ENCODE measurements at regions not wholly inside any gene's neighbourhood (a gene's known extent, or its start where the extent isn't known, plus 50 kb on each side); places are given as distances from the start of the nearest gene placed in this dataset.

DNA sequence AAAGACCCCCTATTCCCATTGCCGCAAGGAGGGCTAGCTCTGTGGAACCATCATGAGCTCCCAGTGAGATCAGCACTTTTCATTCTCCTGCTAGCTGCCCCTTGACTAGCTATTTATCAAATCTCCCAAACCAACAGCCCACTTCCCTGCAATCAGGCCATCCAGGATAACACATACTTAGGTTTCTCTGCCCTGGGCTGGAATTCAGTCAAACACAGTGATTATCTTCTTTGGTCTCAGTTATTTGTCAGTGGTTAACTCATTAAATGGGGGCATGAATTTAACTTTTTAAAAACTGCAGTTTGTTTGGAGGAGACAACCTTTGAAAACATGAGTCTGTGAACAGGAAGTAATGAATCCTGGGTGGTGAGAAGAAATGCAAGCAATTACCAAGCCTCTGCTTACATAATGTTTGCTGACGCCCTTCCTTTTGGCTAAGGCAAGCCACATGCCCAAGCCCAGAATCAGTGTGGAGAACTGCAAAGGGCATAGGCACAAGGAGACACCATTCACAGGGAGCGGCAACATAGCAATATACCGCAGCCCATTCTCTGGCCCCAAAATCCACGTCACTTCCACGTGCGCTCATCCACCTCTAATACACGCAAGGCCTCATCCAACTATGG is 275.0 kb downstream of the DRD1 start:
- TF ChIP-seq, protein P1, sequence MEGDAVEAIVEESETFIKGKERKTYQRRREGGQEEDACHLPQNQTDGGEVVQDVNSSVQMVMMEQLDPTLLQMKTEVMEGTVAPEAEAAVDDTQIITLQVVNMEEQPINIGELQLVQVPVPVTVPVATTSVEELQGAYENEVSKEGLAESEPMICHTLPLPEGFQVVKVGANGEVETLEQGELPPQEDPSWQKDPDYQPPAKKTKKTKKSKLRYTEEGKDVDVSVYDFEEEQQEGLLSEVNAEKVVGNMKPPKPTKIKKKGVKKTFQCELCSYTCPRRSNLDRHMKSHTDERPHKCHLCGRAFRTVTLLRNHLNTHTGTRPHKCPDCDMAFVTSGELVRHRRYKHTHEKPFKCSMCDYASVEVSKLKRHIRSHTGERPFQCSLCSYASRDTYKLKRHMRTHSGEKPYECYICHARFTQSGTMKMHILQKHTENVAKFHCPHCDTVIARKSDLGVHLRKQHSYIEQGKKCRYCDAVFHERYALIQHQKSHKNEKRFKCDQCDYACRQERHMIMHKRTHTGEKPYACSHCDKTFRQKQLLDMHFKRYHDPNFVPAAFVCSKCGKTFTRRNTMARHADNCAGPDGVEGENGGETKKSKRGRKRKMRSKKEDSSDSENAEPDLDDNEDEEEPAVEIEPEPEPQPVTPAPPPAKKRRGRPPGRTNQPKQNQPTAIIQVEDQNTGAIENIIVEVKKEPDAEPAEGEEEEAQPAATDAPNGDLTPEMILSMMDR (conservative IDR thresholded peaks at IDR 0.05; ENCODE audit: low read depth, low read length) = no peak
- no peak for DNase-seq (ENCODE audit: low read depth)
- H3K4me3 ChIP-seq (ENCODE audit: low read depth, low read length) = no peak overlapping the region

DNA sequence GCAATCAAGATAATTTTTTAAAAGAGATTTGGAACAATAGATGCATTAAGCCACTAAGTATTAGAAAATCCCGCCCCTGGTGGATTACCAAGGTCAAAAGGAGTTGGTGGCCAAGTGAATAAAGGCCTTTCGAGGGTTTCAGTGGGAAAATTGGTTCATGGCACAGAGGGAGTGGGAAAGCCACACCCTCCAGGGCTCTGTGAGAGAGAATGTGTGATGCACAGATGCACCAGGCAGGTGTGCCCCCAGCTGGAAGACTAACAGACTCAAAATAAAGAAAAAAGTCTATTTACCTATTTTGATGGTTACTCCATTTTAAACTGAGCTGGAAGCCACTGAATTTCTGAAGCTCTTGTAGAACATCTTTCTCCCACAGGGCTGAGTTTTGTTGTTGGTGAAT is 278.0 kb downstream of the DRD1 start:
- TF ChIP-seq, protein P1 (conservative IDR thresholded peaks at IDR 0.05; ENCODE audit: low read depth, low read length) = no peak
- H3K4me3 ChIP-seq (ENCODE audit: low read depth, low read length) = no peak overlapping the region
- no peak for DNase-seq (ENCODE audit: low read depth)

DNA sequence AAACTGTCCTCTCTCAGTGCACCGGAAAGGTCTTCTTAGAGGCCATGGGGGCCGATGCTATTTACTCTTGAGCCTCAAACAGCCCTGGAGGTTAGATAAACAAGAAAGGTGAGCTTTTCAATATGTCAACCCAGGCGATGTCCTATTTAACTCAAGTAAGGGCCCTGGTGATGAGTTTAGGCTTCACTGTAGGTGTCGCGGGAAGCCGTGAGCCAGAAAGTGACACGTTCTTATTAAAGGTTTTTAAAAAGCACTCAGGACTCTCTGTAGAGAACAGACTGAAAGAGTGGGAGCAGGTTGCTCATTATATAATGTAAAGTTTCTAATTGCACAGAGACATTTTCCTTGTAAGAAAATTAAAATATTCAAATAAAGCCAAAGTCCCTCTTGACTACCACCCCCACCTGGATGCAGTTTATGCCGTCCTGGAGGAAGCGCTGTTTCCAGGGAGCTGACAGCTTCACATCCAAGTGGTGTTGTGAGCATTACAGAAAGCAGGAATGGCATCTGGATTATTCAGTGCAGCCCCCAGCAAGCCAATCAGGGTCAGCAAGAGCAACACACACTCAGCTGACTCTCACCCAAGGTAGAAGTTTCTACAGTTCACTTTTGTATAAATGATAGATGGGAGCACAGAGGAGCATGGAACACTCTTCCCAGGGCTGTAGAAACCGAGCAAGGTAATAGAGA is 280.3 kb downstream of the DRD1 start:
- no peak for DNase-seq (ENCODE audit: low read depth)
- no peak overlapping the region for H3K4me3 ChIP-seq (ENCODE audit: low read depth, low read length)
- TF ChIP-seq, protein P1 (conservative IDR thresholded peaks at IDR 0.05; ENCODE audit: low read depth, low read length) = no peak

DNA sequence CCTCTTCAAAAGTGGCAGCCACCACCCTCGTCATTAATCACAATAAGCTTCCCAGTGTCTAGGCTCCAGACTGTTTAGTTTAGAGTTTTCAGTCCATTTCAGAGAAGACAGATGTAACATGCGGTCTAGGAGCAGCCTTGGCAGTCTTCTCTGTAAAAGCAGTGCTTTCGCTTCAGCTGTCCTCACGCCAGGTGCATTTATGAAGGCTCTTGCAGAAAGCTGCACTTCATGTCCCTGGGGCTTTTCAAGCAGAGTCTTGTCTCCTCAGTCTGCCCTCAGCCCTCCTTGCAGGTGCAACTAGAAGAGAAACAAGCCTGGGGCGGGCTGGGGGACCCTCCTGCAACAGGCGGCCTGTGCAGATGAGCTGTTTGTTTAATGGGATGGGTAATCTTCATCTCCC is 281.9 kb downstream of the DRD1 start:
- TF ChIP-seq, protein P1 (conservative IDR thresholded peaks at IDR 0.05; ENCODE audit: low read depth, low read length) = no peak
- DNase-seq (ENCODE audit: low read depth) = no peak
- no peak overlapping the region for H3K4me3 ChIP-seq (ENCODE audit: low read depth, low read length)

DNA sequence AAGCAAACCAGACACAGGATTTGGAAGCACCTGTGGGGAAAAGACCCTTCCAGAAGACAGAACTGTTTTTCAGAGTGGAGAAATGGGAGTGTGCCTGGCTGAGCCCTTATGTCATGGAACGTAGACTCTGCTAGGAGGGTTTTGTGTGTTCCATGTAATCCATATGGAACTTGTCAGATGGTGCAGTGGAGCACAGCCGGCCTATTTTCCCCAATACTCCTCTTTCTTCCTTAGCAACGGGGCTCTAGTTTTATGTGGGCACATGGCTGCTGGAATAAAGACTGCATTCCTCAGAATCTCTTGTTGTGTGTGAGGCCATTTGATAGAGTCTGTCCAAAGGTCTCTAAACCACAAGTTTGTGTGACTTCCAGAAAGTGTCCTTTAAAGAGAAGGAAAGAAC is 284.0 kb downstream of the DRD1 start:
- no peak overlapping the region for H3K4me3 ChIP-seq (ENCODE audit: low read depth, low read length)
- TF ChIP-seq, protein P1 (conservative IDR thresholded peaks at IDR 0.05; ENCODE audit: low read depth, low read length) = no peak
- no peak for DNase-seq (ENCODE audit: low read depth)

DNA sequence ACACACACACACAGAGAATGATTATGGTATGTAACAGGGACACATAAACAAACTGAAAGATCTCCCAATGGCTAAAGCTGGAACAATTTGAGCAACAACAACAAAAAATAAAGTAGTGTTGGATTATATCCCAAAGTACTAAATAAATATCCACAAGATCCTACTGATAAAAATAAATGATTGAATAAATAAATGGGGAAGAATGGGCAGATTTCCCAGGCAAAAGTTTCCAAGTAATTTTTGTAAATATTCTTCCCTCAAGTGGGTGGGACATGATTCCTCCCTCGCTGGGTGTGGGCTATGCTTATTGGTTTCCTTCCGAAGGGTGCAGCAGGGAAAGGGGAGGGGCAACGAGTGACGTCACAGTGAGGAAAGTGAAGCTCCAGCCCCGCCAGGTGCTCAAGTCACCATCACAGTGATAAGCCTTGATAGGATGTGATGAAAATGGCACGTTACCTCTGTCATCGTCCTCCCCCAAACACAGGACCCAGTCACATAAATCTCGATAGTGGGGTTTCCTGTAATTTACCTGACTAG is 295.3 kb downstream of the DRD1 start:
- TF ChIP-seq, protein P1 (conservative IDR thresholded peaks at IDR 0.05; ENCODE audit: low read depth, low read length) = no peak
- DNase-seq (ENCODE audit: low read depth) = no peak

More for the DNA sequence above, 295.3 kb downstream of the DRD1 start:
- no peak overlapping the region for H3K4me3 ChIP-seq (ENCODE audit: low read depth, low read length)
